SK-N-SH treated with all-trans-retinoic acid at 6 μM for 48 hours (cell line): ENCODE measurements at regions not wholly inside any gene's neighbourhood (a gene's known extent, or its start where the extent isn't known, plus 50 kb on each side); places are given as distances from the start of the nearest gene placed in this dataset.

Experiments used
- BACH2 ChIP-seq: fragments of 250-450 bp; sonication (Bioruptor Pico); IDR thresholded peaks from 2 replicates; pipeline ENCODE4 v1.9.0; 2021; ENCODE audit warnings: mild to moderate bottlenecking, borderline replicate concordance
- CSRNP3 ChIP-seq: fragments of 250-450 bp; sonication (Bioruptor Pico); IDR thresholded peaks from 2 replicates; pipeline ENCODE4 v1.5.1; 2021; ENCODE audit warnings: mild to moderate bottlenecking, moderate library complexity
- TCF4 ChIP-seq: fragments of 250-450 bp; sonication (Bioruptor Pico); IDR thresholded peaks from 2 replicates; pipeline ENCODE4 v1.8.0; 2021; ENCODE audit warnings: mild to moderate bottlenecking, moderate library complexity, borderline replicate concordance
- ZNF565 ChIP-seq: fragments of 450-650 bp; formaldehyde crosslinking; conservative IDR thresholded peaks from 2 replicates; pipeline ENCODE4 v1.5.0; 2020; ENCODE audit warnings: low read depth, mild to moderate bottlenecking, moderate library complexity
- ZNF70 ChIP-seq: fragments of 450-650 bp; formaldehyde crosslinking; IDR thresholded peaks from 2 replicates; pipeline ENCODE4 v1.5.0; 2020; ENCODE audit warnings: mild to moderate bottlenecking, moderate library complexity
- ZNF8 ChIP-seq: fragments of 450-650 bp; formaldehyde crosslinking; IDR thresholded peaks from 2 replicates; pipeline ENCODE4 v1.5.0; 2020; ENCODE audit warnings: mild to moderate bottlenecking, moderate library complexity

- TF ChIP-seq TCF4 (CRISPR knock-in tag) (no peak), CSRNP3 (CRISPR knock-in tag) (no peak), BACH2 (CRISPR knock-in tag) (no peak), ZNF8 (CRISPR knock-in tag) (no peak), ZNF70 (no peak), ZNF565 (no peak)
These were observed 325.5 kb downstream of the IRS1 start for GRCh38 chr2:226474131-226474530.
